Endothelial cell of umbilical vein (primary cell): ENCODE measurements at regions not wholly inside any gene's neighbourhood (a gene's known extent, or its start where the extent isn't known, plus 50 kb on each side); places are given as distances from the start of the nearest gene placed in this dataset.

ENCODE experiments used
- EZH2 ChIP-seq: IDR thresholded peaks from 2 replicates; pipeline ENCODE4 v1.6.1; 2012; ENCODE audit warnings: borderline replicate concordance, low read depth, mild to moderate bottlenecking, moderate library complexity, low read length, inconsistent platforms; ENCODE audit not compliant: severe bottlenecking
- FOS ChIP-seq: IDR thresholded peaks from 2 replicates; pipeline ENCODE4 v1.6.1; 2011; ENCODE audit warnings: mild to moderate bottlenecking, low read length, moderate library complexity, borderline replicate concordance; ENCODE audit not compliant: insufficient read depth
- TF ChIP-seq, protein P1 (sequence below), 2 donors: IDR thresholded peaks; 1 replicate in 1 of 2; 2 replicates in 1 of 2; pipeline ENCODE4 v1.5.1; 2011; ENCODE audit warnings: low read length in 2 of 2, mild to moderate bottlenecking in 2 of 2, moderate library complexity in 2 of 2, control low read depth in 1 of 2, inconsistent platforms in 1 of 2, low read depth in 1 of 2; ENCODE audit not compliant: insufficient read depth in 1 of 2; ENCODE audit errors: extremely low read depth in 1 of 2

GRCh38 chr6:15755526-15755925 is 92.7 kb upstream of the DTNBP1 start:
- TF ChIP-seq, protein P1, sequence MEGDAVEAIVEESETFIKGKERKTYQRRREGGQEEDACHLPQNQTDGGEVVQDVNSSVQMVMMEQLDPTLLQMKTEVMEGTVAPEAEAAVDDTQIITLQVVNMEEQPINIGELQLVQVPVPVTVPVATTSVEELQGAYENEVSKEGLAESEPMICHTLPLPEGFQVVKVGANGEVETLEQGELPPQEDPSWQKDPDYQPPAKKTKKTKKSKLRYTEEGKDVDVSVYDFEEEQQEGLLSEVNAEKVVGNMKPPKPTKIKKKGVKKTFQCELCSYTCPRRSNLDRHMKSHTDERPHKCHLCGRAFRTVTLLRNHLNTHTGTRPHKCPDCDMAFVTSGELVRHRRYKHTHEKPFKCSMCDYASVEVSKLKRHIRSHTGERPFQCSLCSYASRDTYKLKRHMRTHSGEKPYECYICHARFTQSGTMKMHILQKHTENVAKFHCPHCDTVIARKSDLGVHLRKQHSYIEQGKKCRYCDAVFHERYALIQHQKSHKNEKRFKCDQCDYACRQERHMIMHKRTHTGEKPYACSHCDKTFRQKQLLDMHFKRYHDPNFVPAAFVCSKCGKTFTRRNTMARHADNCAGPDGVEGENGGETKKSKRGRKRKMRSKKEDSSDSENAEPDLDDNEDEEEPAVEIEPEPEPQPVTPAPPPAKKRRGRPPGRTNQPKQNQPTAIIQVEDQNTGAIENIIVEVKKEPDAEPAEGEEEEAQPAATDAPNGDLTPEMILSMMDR (IDR thresholded peaks at IDR 0.05; ENCODE audit: extremely low read depth in 1 of 2, insufficient read depth in 1 of 2, low read depth in 1 of 2, low read length in 2 of 2), result no peak
- TF ChIP-seq EZH2 (no peak), FOS (no peak)
